Neutrophil (primary cell): ENCODE measurements at regions not wholly inside any gene's neighbourhood (a gene's known extent, or its start where the extent isn't known, plus 50 kb on each side); places are given as distances from the start of the nearest gene placed in this dataset.
"Not testable (repeated sequence)": the region's sequence is repeated elsewhere in the genome, so short reads cannot be mapped to it uniquely, and the experiment has no call there.

Experiments
- H3K27ac ChIP-seq: fragments of 200-600 bp; sonication (generic); 2 replicates; pipeline ENCODE4 v1.5.1; 2016; ENCODE audit warnings: mild to moderate bottlenecking, moderate library complexity
- H3K27me3 ChIP-seq: fragments of 200-600 bp; sonication (generic); 2 replicates; pipeline ENCODE4 v1.6.0; 2016; ENCODE audit warnings: mild to moderate bottlenecking
- H3K36me3 ChIP-seq: fragments of 200-600 bp; sonication (generic); 2 replicates; pipeline ENCODE4 v1.5.1; 2017
- H3K4me1 ChIP-seq, 2 experiments: fragments of 200-600 bp in 1 of 2; sonication (generic) in 1 of 2; 1 replicate in 1 of 2; 2 replicates in 1 of 2; pipeline versions ENCODE4 v1.5.1 to v1.6.1; 2013 to 2016; ENCODE audit warnings: low read depth in 1 of 2, low read length in 1 of 2, mild to moderate bottlenecking in 1 of 2, moderate library complexity in 1 of 2; ENCODE audit not compliant: control insufficient read depth in 1 of 2, insufficient read depth in 1 of 2
- H3K4me3 ChIP-seq, 2 experiments: fragments of 200-600 bp in 1 of 2; sonication (generic) in 1 of 2; 1 replicate in 1 of 2; 2 replicates in 1 of 2; pipeline ENCODE4 v1.5.1; 2013 to 2016; ENCODE audit warnings: low read depth in 1 of 2, low read length in 1 of 2, mild to moderate bottlenecking in 1 of 2, moderate library complexity in 1 of 2
- H3K9me3 ChIP-seq: fragments of 200-600 bp; sonication (generic); 2 replicates; pipeline ENCODE4 v1.5.1; 2016
- CTCF ChIP-seq: fragments of 200-600 bp; sonication (generic); IDR thresholded peaks from 2 replicates; pipeline ENCODE4 v1.5.1; 2016; ENCODE audit warnings: antibody characterized with exemption

- H3K4me3 ChIP-seq: no peak overlapping the region
- no peak overlapping the region for H3K27ac ChIP-seq
- H3K36me3 ChIP-seq: no peaks in the 10 kb centered on the region
- H3K4me1 ChIP-seq: no peaks in the 10 kb centered on the region
- H3K9me3 ChIP-seq: no peaks in the 10 kb centered on the region
- TF ChIP-seq CTCF: no peak
- H3K27me3 ChIP-seq: no peaks in the 10 kb centered on the region
These were observed 236.5 kb downstream of the ARL4A start for GRCh38 chr7:12923971-12924370.

GRCh38 chr7:12926206-12926605 is 238.8 kb downstream of the ARL4A start:
- no peak overlapping the region for H3K27ac ChIP-seq
- H3K27me3 ChIP-seq: no peaks in the 10 kb centered on the region
- no peaks in the 10 kb centered on the region for H3K9me3 ChIP-seq
- no peaks in the 10 kb centered on the region for H3K4me1 ChIP-seq
- H3K36me3 ChIP-seq: no peaks in the 10 kb centered on the region
- H3K4me3 ChIP-seq: no peak overlapping the region
- no peak for TF ChIP-seq CTCF

- Histone ChIP-seq H3K36me3 (no peaks in the 10 kb centered on the region), H3K27me3 (no peaks in the 10 kb centered on the region), H3K4me3 (no peak overlapping the region), H3K4me1 (no peaks in the 10 kb centered on the region), H3K9me3 (no peaks in the 10 kb centered on the region), H3K27ac (no peak overlapping the region)
- no peak for TF ChIP-seq CTCF
These were observed 240.4 kb downstream of the ARL4A start for GRCh38 chr7:12927635-12928434.

- no peaks in the 10 kb centered on the region for H3K4me1 ChIP-seq
- H3K27me3 ChIP-seq: no peaks in the 10 kb centered on the region
- H3K27ac ChIP-seq: no peak overlapping the region
- H3K9me3 ChIP-seq: no peaks in the 10 kb centered on the region
- H3K4me3 ChIP-seq: no peak overlapping the region
- no peaks in the 10 kb centered on the region for H3K36me3 ChIP-seq
- TF ChIP-seq CTCF: no peak
These were observed 242.2 kb downstream of the ARL4A start for GRCh38 chr7:12929476-12930140.

GRCh38 chr7:12930534-12930933 is 243.1 kb downstream of the ARL4A start:
- no peaks in the 10 kb centered on the region for H3K4me1 ChIP-seq
- no peaks in the 10 kb centered on the region for H3K9me3 ChIP-seq
- no peak overlapping the region for H3K4me3 ChIP-seq
- TF ChIP-seq CTCF: no peak
- no peak overlapping the region for H3K27ac ChIP-seq
- no peaks in the 10 kb centered on the region for H3K36me3 ChIP-seq
- no peaks in the 10 kb centered on the region for H3K27me3 ChIP-seq

GRCh38 chr7:12931465-12931864 is 244.0 kb downstream of the ARL4A start:
- H3K27me3 ChIP-seq, H3K36me3 ChIP-seq, H3K9me3 ChIP-seq, H3K4me1 ChIP-seq, H3K27ac ChIP-seq, H3K4me3 ChIP-seq: not testable (repeated sequence)
